IMR-90 (cell line): ENCODE measurements at regions not wholly inside any gene's neighbourhood (a gene's known extent, or its start where the extent isn't known, plus 50 kb on each side); places are given as distances from the start of the nearest gene placed in this dataset.

Source experiments
- ATAC-seq: fragments of 200-7000 bp; cut with Tn5 transposase; 2 replicates; pipeline ENCODE4 v1.9.1; 2020; ENCODE audit warnings: low read depth, mild to moderate bottlenecking, moderate library complexity
- BruUV-seq: library from RNA; stranded (reverse); fragments of 400-500 nt; replicated peaks from 2 replicates; lab custom pipeline; 2021; lab: Mats Ljungman, UMichigan
- CTCF ChIA-PET: fragments of 300-600 bp; formaldehyde crosslinking; extraction: SDS; loops from one replicate; lab custom pipeline; 2021; ENCODE audit warnings: antibody characterized with exemption; lab: Yijun Ruan, JAX
- POLR2A ChIA-PET: fragments of 300-600 bp; sonication (Branson Sonifier 250); formaldehyde crosslinking; loops from one replicate; lab custom pipeline; 2022; ENCODE audit warnings: antibody characterized with exemption; ENCODE audit not compliant: unreplicated experiment; lab: Charles Lee
- DNase-seq: peaks from one replicate; pipeline ENCODE4 v3.0.0; 2013
- H2AFZ ChIP-seq: replicated peaks from 2 replicates; pipeline ENCODE3; 2013; ENCODE audit warnings: low read length, mild to moderate bottlenecking; ENCODE audit not compliant: poor library complexity
- H2AK5ac ChIP-seq: 2 replicates; pipeline ENCODE4 v1.6.1; 2013; ENCODE audit warnings: low read depth, low read length, inconsistent platforms
- H2AK9ac ChIP-seq: replicated peaks from 2 replicates; pipeline ENCODE3; 2013; ENCODE audit warnings: mild to moderate bottlenecking, low read depth, low read length, moderate library complexity; ENCODE audit not compliant: poor library complexity
- H2BK120ac ChIP-seq: 2 replicates; pipeline ENCODE4 v1.6.1; 2013; ENCODE audit warnings: low read depth, low read length, inconsistent platforms
- H2BK15ac ChIP-seq: 3 replicates; pipeline ENCODE4 v1.6.1; 2013; ENCODE audit warnings: low read depth, low read length, inconsistent platforms
- H2BK20ac ChIP-seq: 2 replicates; pipeline ENCODE4 v1.6.1; 2013; ENCODE audit warnings: low read depth, mild to moderate bottlenecking, inconsistent platforms, low read length, moderate library complexity
- H2BK5ac ChIP-seq: 2 replicates; pipeline ENCODE4 v1.6.1; 2013; ENCODE audit warnings: mild to moderate bottlenecking, low read depth, low read length, inconsistent platforms; ENCODE audit not compliant: poor library complexity, severe bottlenecking
- H3K14ac ChIP-seq: replicated peaks from 2 replicates; pipeline ENCODE4 v1.6.1; 2013; ENCODE audit warnings: low read depth, low read length, inconsistent platforms
- H3K18ac ChIP-seq: 2 replicates; pipeline ENCODE4 v1.6.1; 2013; ENCODE audit warnings: low read depth, low read length, control low read depth
- H3K23ac ChIP-seq: 2 replicates; pipeline ENCODE4 v1.6.1; 2013; ENCODE audit warnings: low read depth, low read length, inconsistent platforms
- H3K27ac ChIP-seq: 2 replicates; pipeline ENCODE4 v1.5.1; 2013; ENCODE audit warnings: mild to moderate bottlenecking, control low read depth, low read length; ENCODE audit not compliant: insufficient read depth
- H3K27me3 ChIP-seq: 2 replicates; pipeline ENCODE4 v1.6.1; 2013; ENCODE audit warnings: low read length; ENCODE audit not compliant: control insufficient read depth, insufficient read depth
- H3K36me3 ChIP-seq: 2 replicates; pipeline ENCODE4 v1.6.1; 2013; ENCODE audit warnings: low read length, mixed read lengths; ENCODE audit not compliant: control insufficient read depth, insufficient read depth
- H3K4ac ChIP-seq: 2 replicates; pipeline ENCODE4 v1.6.1; 2013; ENCODE audit warnings: low read depth, low read length, inconsistent platforms
- H3K4me1 ChIP-seq: 2 replicates; pipeline ENCODE4 v1.6.1; 2013; ENCODE audit warnings: low read length, mixed read lengths; ENCODE audit not compliant: control insufficient read depth, insufficient read depth
- H3K4me2 ChIP-seq: 2 replicates; pipeline ENCODE4 v1.6.1; 2013; ENCODE audit warnings: low read depth, mild to moderate bottlenecking, control low read depth, low read length, moderate library complexity
- H3K4me3 ChIP-seq: 2 replicates; pipeline ENCODE4 v1.5.1; 2013; ENCODE audit warnings: low read depth, mild to moderate bottlenecking, control low read depth, low read length, moderate library complexity; ENCODE audit not compliant: insufficient read depth
- H3K56ac ChIP-seq: 2 replicates; pipeline ENCODE4 v1.6.1; 2013; ENCODE audit warnings: low read length, inconsistent platforms; ENCODE audit not compliant: insufficient read depth; ENCODE audit errors: extremely low read depth
- H3K79me1 ChIP-seq, 2 experiments: 2 replicates each; pipeline ENCODE4 v1.6.1; 2013; ENCODE audit warnings: low read length in 2 of 2, inconsistent platforms in 1 of 2, low read depth in 1 of 2
- H3K9ac ChIP-seq: 2 replicates; pipeline ENCODE4 v1.6.1; 2013; ENCODE audit warnings: low read depth, low read length, control low read depth
- H3K9me1 ChIP-seq: 2 replicates; pipeline ENCODE4 v1.6.1; 2013; ENCODE audit warnings: low read length, inconsistent platforms; ENCODE audit not compliant: insufficient read depth
- H3K9me3 ChIP-seq: 2 replicates; pipeline ENCODE4 v1.6.1; 2013; ENCODE audit warnings: low read length; ENCODE audit not compliant: control insufficient read depth, insufficient read depth
- H4K20me1 ChIP-seq: 2 replicates; pipeline ENCODE4 v1.6.1; 2013; ENCODE audit warnings: low read length, inconsistent platforms; ENCODE audit not compliant: insufficient read depth
- H4K5ac ChIP-seq: 2 replicates; pipeline ENCODE4 v1.6.1; 2013; ENCODE audit warnings: mild to moderate bottlenecking, low read depth, low read length, control low read depth
- H4K8ac ChIP-seq, 2 experiments: 2 replicates each; pipeline ENCODE4 v1.6.1; 2013; ENCODE audit warnings: low read depth in 2 of 2, low read length in 2 of 2, control low read depth in 1 of 2, inconsistent platforms in 1 of 2
- H4K91ac ChIP-seq: 2 replicates; pipeline ENCODE4 v1.6.1; 2013; ENCODE audit warnings: low read depth, low read length, inconsistent platforms; ENCODE audit not compliant: insufficient read depth
- BHLHE40 ChIP-seq: fragments of 150-350 bp; IDR thresholded peaks from 2 replicates; pipeline ENCODE4 v1.6.1; 2016; ENCODE audit warnings: mild to moderate bottlenecking, low read depth, low read length
- CEBPB ChIP-seq: IDR thresholded peaks from 2 replicates; pipeline ENCODE4 v1.6.1; 2012; ENCODE audit warnings: low read depth, low read length, improper control_type of control experiment
- CHD1 ChIP-seq: IDR thresholded peaks from 2 replicates; pipeline ENCODE4 v1.6.1; 2012; ENCODE audit warnings: low read depth, low read length, improper control_type of control experiment
- NFE2L2 ChIP-seq: fragments of 150-350 bp; IDR thresholded peaks from 2 replicates; pipeline ENCODE4 v1.6.1; 2016; ENCODE audit warnings: low read depth, mild to moderate bottlenecking, low read length
- RFX5 ChIP-seq: IDR thresholded peaks from 2 replicates; pipeline ENCODE4 v1.8.0; 2012; ENCODE audit warnings: low read depth, mild to moderate bottlenecking, low read length, moderate library complexity
- WGBS, 2 experiments: methylation state at CpG; one replicate each; pipeline versions ENCODE4 v1.1.5 to v1.1.7; 2013; ENCODE audit warnings: missing lambda C conversion rate in 2 of 2; ENCODE audit not compliant: insufficient read length in 1 of 2; ENCODE audit errors: extremely low coverage in 2 of 2; 5-methylcytosine and 5-hydroxymethylcytosine counted together
- dilution Hi-C: fragments of 300-500 bp; cut with HindIII; formaldehyde crosslinking; loops from one replicate; pipeline ENCODE4 v1.14.3; 2018; ENCODE audit warnings: low sequenced_read_pairs; ENCODE audit not compliant: unreplicated experiment
- in situ Hi-C: fragments of 300-500 bp; cut with MboI; formaldehyde crosslinking; loops from 3 replicates; pipeline ENCODE4 v1.14.3; 2019; ENCODE audit warnings: low sequenced_read_pairs, inconsistent platforms, mixed read lengths
- intact Hi-C: fragments of 100-400 bp; cut with micrococcal nuclease; formaldehyde crosslinking; loops from 2 replicates; pipeline ENCODE4 v1.10.0; 2022

- Histone ChIP-seq H3K23ac (no peak overlapping the region), H3K79me1 (no peaks in the 10 kb centered on the region), H3K18ac (no peak overlapping the region), H2AFZ (no peak overlapping the region), H4K8ac (no peak overlapping the region), H2AK9ac (no peak overlapping the region), H4K20me1 (no peaks in the 10 kb centered on the region), H2BK20ac (no peak overlapping the region), H3K27me3 (no peaks in the 10 kb centered on the region), H3K56ac (no peak overlapping the region), H2BK120ac (no peak overlapping the region), H2AK5ac (no peak overlapping the region), H3K14ac (no peak overlapping the region), H3K9me1 (no peaks in the 10 kb centered on the region), H3K27ac (no peak overlapping the region), H3K9ac (no peak overlapping the region), H3K4ac (no peak overlapping the region), H3K4me3 (no peak overlapping the region), H3K4me1 (no peaks in the 10 kb centered on the region), H3K9me3 (peaks cover 6% of the 10 kb centered on the region), H3K4me2 (no peak overlapping the region), H2BK5ac (no peak overlapping the region), H4K5ac (no peak overlapping the region), H4K91ac (no peak overlapping the region), H2BK15ac (no peak overlapping the region), H3K36me3 (no peaks in the 10 kb centered on the region)
- ChIA-PET CTCF (no interaction called here), POLR2A (no interaction called here)
- in situ Hi-C loops = no loop called here
- BruUV-seq = no TSS peak
- intact Hi-C loops = no loop called here
- ATAC-seq = no peak
- DNase-seq = no peak
- no CpG with 5 or more reads among the region's 1 CpG for WGBS, 2 experiments
- dilution Hi-C loops = no loop called here
- TF ChIP-seq CHD1 (no peak), BHLHE40 (no peak), RFX5 (no peak), CEBPB (no peak), NFE2L2 (no peak)
These were observed 85.1 kb upstream of the GHR start for GRCh38 chr5:42338136-42338535.
